Jurkat, Clone E6-1 (cell line): ENCODE measurements at regions not wholly inside any gene's neighbourhood (a gene's known extent, or its start where the extent isn't known, plus 50 kb on each side); places are given as distances from the start of the nearest gene placed in this dataset.

Experiments
- DNase-seq: peaks from one replicate; pipeline ENCODE4 v3.0.0-alpha.2; 2011; ENCODE audit warnings: low read depth, low spot score
- H3K4me3 ChIP-seq: 2 replicates; pipeline ENCODE4 v1.5.1; 2011; ENCODE audit warnings: mild to moderate bottlenecking, low read length, control low read depth, moderate library complexity

- H3K4me3 ChIP-seq = no peak overlapping the region
- DNase-seq = no peak
Measured at GRCh38 chr1:170265234-170265633, 119.5 kb downstream of the NTMT2 start.

GRCh38 chr1:170267317-170267716 lies 121.6 kb downstream of the NTMT2 start:
- no peak overlapping the region for H3K4me3 ChIP-seq
- DNase-seq = peak; percentile 6

- no peak for DNase-seq
- H3K4me3 ChIP-seq = no peak overlapping the region
Measured at GRCh38 chr1:170271430-170272161, 125.8 kb downstream of the NTMT2 start.

- no peak for DNase-seq
- H3K4me3 ChIP-seq = no peak overlapping the region
Measured at GRCh38 chr1:170273291-170274130, 127.8 kb downstream of the NTMT2 start.

- no peak overlapping the region for H3K4me3 ChIP-seq
- DNase-seq = no peak
Measured at GRCh38 chr1:170274131-170274501, 128.4 kb downstream of the NTMT2 start.

- DNase-seq = no peak
- H3K4me3 ChIP-seq = no peak overlapping the region
Measured at GRCh38 chr1:170277985-170278384, 132.2 kb downstream of the NTMT2 start.

GRCh38 chr1:170284016-170284415 lies 138.3 kb downstream of the NTMT2 start:
- no peak overlapping the region for H3K4me3 ChIP-seq
- no peak for DNase-seq

GRCh38 chr1:170284512-170284911 lies 138.8 kb downstream of the NTMT2 start:
- no peak overlapping the region for H3K4me3 ChIP-seq
- no peak for DNase-seq

GRCh38 chr1:170284951-170285350 lies 139.2 kb downstream of the NTMT2 start:
- H3K4me3 ChIP-seq = no peak overlapping the region
- DNase-seq = no peak

- no peak for DNase-seq
- no peak overlapping the region for H3K4me3 ChIP-seq
Measured at GRCh38 chr1:170288155-170288554, 142.4 kb downstream of the NTMT2 start.

GRCh38 chr1:170290276-170290675 lies 144.5 kb downstream of the NTMT2 start:
- no peak for DNase-seq
- H3K4me3 ChIP-seq = no peak overlapping the region

GRCh38 chr1:170290991-170291390 lies 145.2 kb downstream of the NTMT2 start:
- no peak overlapping the region for H3K4me3 ChIP-seq
- no peak for DNase-seq

GRCh38 chr1:170291516-170291915 lies 145.8 kb downstream of the NTMT2 start:
- no peak for DNase-seq
- H3K4me3 ChIP-seq = no peak overlapping the region

GRCh38 chr1:170296211-170296610 lies 150.5 kb downstream of the NTMT2 start:
- no peak for DNase-seq
- H3K4me3 ChIP-seq = no peak overlapping the region

GRCh38 chr1:170296642-170297041 lies 150.9 kb downstream of the NTMT2 start:
- H3K4me3 ChIP-seq = no peak overlapping the region
- no peak for DNase-seq

GRCh38 chr1:170301596-170301995 lies 155.8 kb downstream of the NTMT2 start:
- DNase-seq = no peak
- H3K4me3 ChIP-seq = no peak overlapping the region

GRCh38 chr1:170303034-170303433 lies 157.3 kb downstream of the NTMT2 start:
- DNase-seq = no peak
- H3K4me3 ChIP-seq = no peak overlapping the region

- DNase-seq = no peak
- H3K4me3 ChIP-seq = no peak overlapping the region
Measured at GRCh38 chr1:170305777-170306512, 160.2 kb downstream of the NTMT2 start.

- DNase-seq = no peak
- no peak overlapping the region for H3K4me3 ChIP-seq
Measured at GRCh38 chr1:170306513-170306910, 160.8 kb downstream of the NTMT2 start.

- no peak for DNase-seq
- no peak overlapping the region for H3K4me3 ChIP-seq
Measured at GRCh38 chr1:170306948-170307347, 161.2 kb downstream of the NTMT2 start.
